ENCODE measurements at regions not wholly inside any gene's neighbourhood (a gene's known extent, or its start where the extent isn't known, plus 50 kb on each side); places are given as distances from the start of the nearest gene placed in this dataset.

- peak; percentile 52 for DNase-seq (ENCODE audit: low read depth)
- TF ChIP-seq, protein P1, sequence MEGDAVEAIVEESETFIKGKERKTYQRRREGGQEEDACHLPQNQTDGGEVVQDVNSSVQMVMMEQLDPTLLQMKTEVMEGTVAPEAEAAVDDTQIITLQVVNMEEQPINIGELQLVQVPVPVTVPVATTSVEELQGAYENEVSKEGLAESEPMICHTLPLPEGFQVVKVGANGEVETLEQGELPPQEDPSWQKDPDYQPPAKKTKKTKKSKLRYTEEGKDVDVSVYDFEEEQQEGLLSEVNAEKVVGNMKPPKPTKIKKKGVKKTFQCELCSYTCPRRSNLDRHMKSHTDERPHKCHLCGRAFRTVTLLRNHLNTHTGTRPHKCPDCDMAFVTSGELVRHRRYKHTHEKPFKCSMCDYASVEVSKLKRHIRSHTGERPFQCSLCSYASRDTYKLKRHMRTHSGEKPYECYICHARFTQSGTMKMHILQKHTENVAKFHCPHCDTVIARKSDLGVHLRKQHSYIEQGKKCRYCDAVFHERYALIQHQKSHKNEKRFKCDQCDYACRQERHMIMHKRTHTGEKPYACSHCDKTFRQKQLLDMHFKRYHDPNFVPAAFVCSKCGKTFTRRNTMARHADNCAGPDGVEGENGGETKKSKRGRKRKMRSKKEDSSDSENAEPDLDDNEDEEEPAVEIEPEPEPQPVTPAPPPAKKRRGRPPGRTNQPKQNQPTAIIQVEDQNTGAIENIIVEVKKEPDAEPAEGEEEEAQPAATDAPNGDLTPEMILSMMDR (IDR thresholded peaks at IDR 0.05; ENCODE audit: low read length, missing control alignments), result no peak
- no peak overlapping the region for H3K4me3 ChIP-seq (replicated peaks; ENCODE audit: low read depth, low read length)
Measured at GRCh38 chr12:90015228-90015627, 306.6 kb upstream of the ATP2B1 start.

GRCh38 chr12:90013409-90013808 is 304.8 kb upstream of the ATP2B1 start:
- TF ChIP-seq, protein P1 (IDR thresholded peaks at IDR 0.05; ENCODE audit: low read length, missing control alignments), result peak; percentile 38
- DNase-seq (ENCODE audit: low read depth), result peak; percentile 35
- H3K4me3 ChIP-seq (replicated peaks; ENCODE audit: low read depth, low read length), result no peak overlapping the region

- DNase-seq (ENCODE audit: low read depth), result no peak
- TF ChIP-seq, protein P1 (IDR thresholded peaks at IDR 0.05; ENCODE audit: low read length, missing control alignments), result no peak
- H3K4me3 ChIP-seq (replicated peaks; ENCODE audit: low read depth, low read length), result no peak overlapping the region
Measured at GRCh38 chr12:90010089-90010488, 301.5 kb upstream of the ATP2B1 start.

GRCh38 chr12:90008277-90008676 is 299.6 kb upstream of the ATP2B1 start:
- TF ChIP-seq, protein P1 (IDR thresholded peaks at IDR 0.05; ENCODE audit: low read length, missing control alignments), result no peak
- no peak for DNase-seq (ENCODE audit: low read depth)
- H3K4me3 ChIP-seq (replicated peaks; ENCODE audit: low read depth, low read length), result no peak overlapping the region

DNA sequence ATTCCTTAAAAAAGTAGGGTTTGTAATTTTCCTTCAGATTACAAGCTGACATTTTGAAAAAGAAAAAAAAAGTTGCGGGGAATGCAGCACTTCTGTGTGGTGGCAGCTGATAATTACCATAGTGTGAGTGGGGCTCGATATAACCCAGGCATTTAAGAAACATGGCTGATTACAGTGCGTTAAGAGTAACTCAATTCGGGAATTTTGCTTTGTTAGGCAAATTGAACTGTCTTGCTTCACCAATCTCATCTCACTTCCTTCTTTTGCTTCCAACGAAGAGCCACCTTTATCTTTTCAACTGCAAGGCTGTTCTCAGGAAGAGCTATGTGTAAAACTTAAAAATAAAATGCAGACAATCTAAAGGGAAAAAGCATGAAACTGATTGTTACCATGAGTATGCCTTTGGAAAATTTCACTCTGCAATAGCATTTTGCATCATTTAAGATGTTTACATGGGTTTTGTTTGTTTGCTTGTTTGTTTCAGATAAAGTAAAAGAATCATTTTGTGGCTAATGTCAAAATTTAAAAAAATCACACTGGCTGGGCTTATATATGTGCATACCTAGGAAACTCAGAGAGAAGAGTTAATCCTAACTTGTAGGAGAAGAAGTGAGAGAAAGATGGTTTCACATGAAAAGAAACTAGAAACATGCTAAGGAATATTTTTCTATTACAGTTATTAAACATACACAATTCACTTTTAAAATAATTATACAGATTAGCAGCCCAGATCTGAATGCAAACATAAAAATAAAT is 295.9 kb upstream of the ATP2B1 start:
- DNase-seq (ENCODE audit: low read depth), result no peak
- TF ChIP-seq, protein P1 (IDR thresholded peaks at IDR 0.05; ENCODE audit: low read length, missing control alignments), result no peak
- H3K4me3 ChIP-seq (replicated peaks; ENCODE audit: low read depth, low read length), result no peak overlapping the region

- TF ChIP-seq, protein P1 (IDR thresholded peaks at IDR 0.05; ENCODE audit: low read length, missing control alignments), result no peak
- no peak for DNase-seq (ENCODE audit: low read depth)
- no peak overlapping the region for H3K4me3 ChIP-seq (replicated peaks; ENCODE audit: low read depth, low read length)
Measured at GRCh38 chr12:90003688-90004087, 295.1 kb upstream of the ATP2B1 start.

DNA sequence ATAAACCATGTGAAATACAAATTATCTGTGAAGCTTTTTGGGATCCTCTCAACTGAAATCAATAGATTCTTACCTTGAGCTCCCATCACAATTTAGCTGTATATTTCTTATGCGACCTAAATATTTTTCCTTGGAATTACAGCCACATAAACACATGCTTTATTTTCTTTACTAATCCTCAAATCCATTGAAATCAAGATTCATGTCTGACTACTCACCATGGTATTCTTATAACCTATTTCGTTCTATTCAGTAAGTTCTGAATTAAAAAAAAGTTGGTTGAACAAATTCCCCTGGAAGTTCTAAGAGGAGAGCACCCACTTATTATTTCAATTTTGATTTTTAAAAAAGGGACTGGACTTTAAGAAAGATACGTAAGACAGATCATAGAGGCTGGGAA is 292.1 kb upstream of the ATP2B1 start:
- no peak overlapping the region for H3K4me3 ChIP-seq (replicated peaks; ENCODE audit: low read depth, low read length)
- no peak for DNase-seq (ENCODE audit: low read depth)
- TF ChIP-seq, protein P1 (IDR thresholded peaks at IDR 0.05; ENCODE audit: low read length, missing control alignments), result no peak
